IMR-90 (cell line): ENCODE measurements at regions not wholly inside any gene's neighbourhood (a gene's known extent, or its start where the extent isn't known, plus 50 kb on each side); places are given as distances from the start of the nearest gene placed in this dataset.

Experiments used
- ATAC-seq: fragments of 200-7000 bp; cut with Tn5 transposase; 2 replicates; pipeline ENCODE4 v1.9.1; 2020; ENCODE audit warnings: low read depth, mild to moderate bottlenecking, moderate library complexity
- BruUV-seq: library from RNA; stranded (reverse); fragments of 400-500 nt; replicated peaks from 2 replicates; lab custom pipeline; 2021; lab: Mats Ljungman, UMichigan
- CTCF ChIA-PET: fragments of 300-600 bp; formaldehyde crosslinking; extraction: SDS; loops from one replicate; lab custom pipeline; 2021; ENCODE audit warnings: antibody characterized with exemption; lab: Yijun Ruan, JAX
- POLR2A ChIA-PET: fragments of 300-600 bp; sonication (Branson Sonifier 250); formaldehyde crosslinking; loops from one replicate; lab custom pipeline; 2022; ENCODE audit warnings: antibody characterized with exemption; ENCODE audit not compliant: unreplicated experiment; lab: Charles Lee
- DNase-seq: peaks from one replicate; pipeline ENCODE4 v3.0.0; 2013
- H2AFZ ChIP-seq: replicated peaks from 2 replicates; pipeline ENCODE3; 2013; ENCODE audit warnings: low read length, mild to moderate bottlenecking; ENCODE audit not compliant: poor library complexity
- H2AK5ac ChIP-seq: 2 replicates; pipeline ENCODE4 v1.6.1; 2013; ENCODE audit warnings: low read depth, low read length, inconsistent platforms
- H2AK9ac ChIP-seq: replicated peaks from 2 replicates; pipeline ENCODE3; 2013; ENCODE audit warnings: mild to moderate bottlenecking, low read depth, low read length, moderate library complexity; ENCODE audit not compliant: poor library complexity
- H2BK120ac ChIP-seq: 2 replicates; pipeline ENCODE4 v1.6.1; 2013; ENCODE audit warnings: low read depth, low read length, inconsistent platforms
- H2BK15ac ChIP-seq: 3 replicates; pipeline ENCODE4 v1.6.1; 2013; ENCODE audit warnings: low read depth, low read length, inconsistent platforms
- H2BK20ac ChIP-seq: 2 replicates; pipeline ENCODE4 v1.6.1; 2013; ENCODE audit warnings: low read depth, mild to moderate bottlenecking, inconsistent platforms, low read length, moderate library complexity
- H2BK5ac ChIP-seq: 2 replicates; pipeline ENCODE4 v1.6.1; 2013; ENCODE audit warnings: mild to moderate bottlenecking, low read depth, low read length, inconsistent platforms; ENCODE audit not compliant: poor library complexity, severe bottlenecking
- H3K14ac ChIP-seq: replicated peaks from 2 replicates; pipeline ENCODE4 v1.6.1; 2013; ENCODE audit warnings: low read depth, low read length, inconsistent platforms
- H3K18ac ChIP-seq: 2 replicates; pipeline ENCODE4 v1.6.1; 2013; ENCODE audit warnings: low read depth, low read length, control low read depth
- H3K23ac ChIP-seq: 2 replicates; pipeline ENCODE4 v1.6.1; 2013; ENCODE audit warnings: low read depth, low read length, inconsistent platforms
- H3K27ac ChIP-seq: 2 replicates; pipeline ENCODE4 v1.5.1; 2013; ENCODE audit warnings: mild to moderate bottlenecking, control low read depth, low read length; ENCODE audit not compliant: insufficient read depth
- H3K27me3 ChIP-seq: 2 replicates; pipeline ENCODE4 v1.6.1; 2013; ENCODE audit warnings: low read length; ENCODE audit not compliant: control insufficient read depth, insufficient read depth
- H3K36me3 ChIP-seq: 2 replicates; pipeline ENCODE4 v1.6.1; 2013; ENCODE audit warnings: low read length, mixed read lengths; ENCODE audit not compliant: control insufficient read depth, insufficient read depth
- H3K4ac ChIP-seq: 2 replicates; pipeline ENCODE4 v1.6.1; 2013; ENCODE audit warnings: low read depth, low read length, inconsistent platforms
- H3K4me1 ChIP-seq: 2 replicates; pipeline ENCODE4 v1.6.1; 2013; ENCODE audit warnings: low read length, mixed read lengths; ENCODE audit not compliant: control insufficient read depth, insufficient read depth
- H3K4me2 ChIP-seq: 2 replicates; pipeline ENCODE4 v1.6.1; 2013; ENCODE audit warnings: low read depth, mild to moderate bottlenecking, control low read depth, low read length, moderate library complexity
- H3K4me3 ChIP-seq: 2 replicates; pipeline ENCODE4 v1.5.1; 2013; ENCODE audit warnings: low read depth, mild to moderate bottlenecking, control low read depth, low read length, moderate library complexity; ENCODE audit not compliant: insufficient read depth
- H3K56ac ChIP-seq: 2 replicates; pipeline ENCODE4 v1.6.1; 2013; ENCODE audit warnings: low read length, inconsistent platforms; ENCODE audit not compliant: insufficient read depth; ENCODE audit errors: extremely low read depth
- H3K79me1 ChIP-seq, 2 experiments: 2 replicates each; pipeline ENCODE4 v1.6.1; 2013; ENCODE audit warnings: low read length in 2 of 2, inconsistent platforms in 1 of 2, low read depth in 1 of 2
- H3K9ac ChIP-seq: 2 replicates; pipeline ENCODE4 v1.6.1; 2013; ENCODE audit warnings: low read depth, low read length, control low read depth
- H3K9me1 ChIP-seq: 2 replicates; pipeline ENCODE4 v1.6.1; 2013; ENCODE audit warnings: low read length, inconsistent platforms; ENCODE audit not compliant: insufficient read depth
- H3K9me3 ChIP-seq: 2 replicates; pipeline ENCODE4 v1.6.1; 2013; ENCODE audit warnings: low read length; ENCODE audit not compliant: control insufficient read depth, insufficient read depth
- H4K20me1 ChIP-seq: 2 replicates; pipeline ENCODE4 v1.6.1; 2013; ENCODE audit warnings: low read length, inconsistent platforms; ENCODE audit not compliant: insufficient read depth
- H4K5ac ChIP-seq: 2 replicates; pipeline ENCODE4 v1.6.1; 2013; ENCODE audit warnings: mild to moderate bottlenecking, low read depth, low read length, control low read depth
- H4K8ac ChIP-seq, 2 experiments: 2 replicates each; pipeline ENCODE4 v1.6.1; 2013; ENCODE audit warnings: low read depth in 2 of 2, low read length in 2 of 2, control low read depth in 1 of 2, inconsistent platforms in 1 of 2
- H4K91ac ChIP-seq: 2 replicates; pipeline ENCODE4 v1.6.1; 2013; ENCODE audit warnings: low read depth, low read length, inconsistent platforms; ENCODE audit not compliant: insufficient read depth
- BHLHE40 ChIP-seq: fragments of 150-350 bp; IDR thresholded peaks from 2 replicates; pipeline ENCODE4 v1.6.1; 2016; ENCODE audit warnings: mild to moderate bottlenecking, low read depth, low read length
- CEBPB ChIP-seq: IDR thresholded peaks from 2 replicates; pipeline ENCODE4 v1.6.1; 2012; ENCODE audit warnings: low read depth, low read length, improper control_type of control experiment
- CHD1 ChIP-seq: IDR thresholded peaks from 2 replicates; pipeline ENCODE4 v1.6.1; 2012; ENCODE audit warnings: low read depth, low read length, improper control_type of control experiment
- FOS ChIP-seq: fragments of 150-350 bp; IDR thresholded peaks from 2 replicates; pipeline ENCODE4 v1.6.1; 2016; ENCODE audit warnings: low read depth, low read length
- MAFK ChIP-seq: IDR thresholded peaks from 2 replicates; pipeline ENCODE4 v1.6.1; 2012; ENCODE audit warnings: low read depth, low read length, improper control_type of control experiment
- MAZ ChIP-seq: IDR thresholded peaks from 2 replicates; pipeline ENCODE4 v1.6.1; 2012; ENCODE audit warnings: low read depth, mild to moderate bottlenecking, low read length, improper control_type of control experiment, moderate library complexity, borderline replicate concordance
- MXI1 ChIP-seq: IDR thresholded peaks from 2 replicates; pipeline ENCODE4 v1.6.1; 2012; ENCODE audit warnings: low read depth, mild to moderate bottlenecking, low read length, moderate library complexity, borderline replicate concordance
- NFE2L2 ChIP-seq: fragments of 150-350 bp; IDR thresholded peaks from 2 replicates; pipeline ENCODE4 v1.6.1; 2016; ENCODE audit warnings: low read depth, mild to moderate bottlenecking, low read length
- POLR2A ChIP-seq: IDR thresholded peaks from 2 replicates; pipeline ENCODE4 v1.6.1; 2012; ENCODE audit warnings: mild to moderate bottlenecking, low read depth, low read length
- RAD21 ChIP-seq: IDR thresholded peaks from 2 replicates; pipeline ENCODE4 v1.6.1; 2012; ENCODE audit warnings: low read length, improper control_type of control experiment
- RCOR1 ChIP-seq: IDR thresholded peaks from 2 replicates; pipeline ENCODE4 v1.6.1; 2012; ENCODE audit warnings: mild to moderate bottlenecking, low read length, improper control_type of control experiment; ENCODE audit not compliant: insufficient replicate concordance
- RFX5 ChIP-seq: IDR thresholded peaks from 2 replicates; pipeline ENCODE4 v1.8.0; 2012; ENCODE audit warnings: low read depth, mild to moderate bottlenecking, low read length, moderate library complexity
- SMC3 ChIP-seq: fragments of 150-350 bp; IDR thresholded peaks from 2 replicates; pipeline ENCODE4 v1.6.1; 2016; ENCODE audit warnings: low read depth, mild to moderate bottlenecking, antibody characterized with exemption, low read length, moderate library complexity
- USF2 ChIP-seq: fragments of 150-350 bp; IDR thresholded peaks from 2 replicates; pipeline ENCODE4 v1.6.1; 2017; ENCODE audit warnings: mild to moderate bottlenecking, antibody characterized with exemption, low read length, low read depth
- WGBS, 2 experiments: methylation state at CpG; one replicate each; pipeline versions ENCODE4 v1.1.5 to v1.1.7; 2013; ENCODE audit warnings: missing lambda C conversion rate in 2 of 2; ENCODE audit not compliant: insufficient read length in 1 of 2; ENCODE audit errors: extremely low coverage in 2 of 2; 5-methylcytosine and 5-hydroxymethylcytosine counted together
- dilution Hi-C: fragments of 300-500 bp; cut with HindIII; formaldehyde crosslinking; loops from one replicate; pipeline ENCODE4 v1.14.3; 2018; ENCODE audit warnings: low sequenced_read_pairs; ENCODE audit not compliant: unreplicated experiment
- in situ Hi-C: fragments of 300-500 bp; cut with MboI; formaldehyde crosslinking; loops from 3 replicates; pipeline ENCODE4 v1.14.3; 2019; ENCODE audit warnings: low sequenced_read_pairs, inconsistent platforms, mixed read lengths
- intact Hi-C: fragments of 100-400 bp; cut with micrococcal nuclease; formaldehyde crosslinking; loops from 2 replicates; pipeline ENCODE4 v1.10.0; 2022
- TF ChIP-seq, protein P1 (sequence below): fragments of 150-350 bp; IDR thresholded peaks from 2 replicates; pipeline ENCODE4 v1.6.1; 2016; ENCODE audit warnings: low read depth, mild to moderate bottlenecking, low read length, moderate library complexity, borderline replicate concordance
- TF ChIP-seq, protein P2 (sequence below): conservative IDR thresholded peaks from 2 replicates; pipeline ENCODE4 v1.5.1; 2012; ENCODE audit warnings: mild to moderate bottlenecking, low read depth, low read length, improper control_type of control experiment

DNA sequence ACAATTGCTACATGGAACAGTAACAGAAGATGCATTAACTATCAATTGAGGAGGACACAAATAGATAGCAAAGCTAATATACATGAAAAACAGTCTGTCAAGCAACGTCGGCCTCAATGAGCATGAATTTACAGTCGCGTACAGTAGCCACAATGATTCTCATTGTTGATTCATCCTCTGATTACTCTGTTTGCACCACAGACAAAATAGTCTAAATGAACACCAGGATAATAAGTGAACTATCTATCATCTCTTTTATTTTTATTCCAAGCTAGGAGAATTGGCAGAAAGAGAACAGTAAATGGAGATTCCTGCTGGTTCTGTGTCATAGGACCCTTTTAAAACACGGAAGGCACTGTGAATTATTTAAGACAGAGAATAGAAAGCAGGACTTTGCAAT is 108.5 kb downstream of the EVX1 start:
- POLR2A ChIA-PET = no interaction called here
- Histone ChIP-seq H3K4me3 (no peak overlapping the region), H2BK120ac (no peak overlapping the region), H2AK9ac (no peak overlapping the region), H4K20me1 (no peaks in the 10 kb centered on the region), H2AK5ac (no peak overlapping the region), H3K56ac (no peak overlapping the region), H2AFZ (no peak overlapping the region), H3K27ac (no peak overlapping the region), H3K9me1 (no peaks in the 10 kb centered on the region), H3K4ac (no peak overlapping the region), H3K4me1 (0 out of 2 replicates have a peak, but pooled peaks cover 1% of the 10 kb centered on the region), H3K27me3 (peaks cover 18% of the 10 kb centered on the region), H2BK20ac (no peak overlapping the region), H4K5ac (no peak overlapping the region), H2BK15ac (no peak overlapping the region), H3K9me3 (no peaks in the 10 kb centered on the region), H3K4me2 (no peak overlapping the region), H4K91ac (no peak overlapping the region), H3K79me1 (no peaks in the 10 kb centered on the region), H4K8ac (no peak overlapping the region), H3K14ac (no peak overlapping the region), H3K18ac (no peak overlapping the region), H2BK5ac (no peak overlapping the region), H3K9ac (no peak overlapping the region), H3K36me3 (no peaks in the 10 kb centered on the region), H3K23ac (no peak overlapping the region)
- ATAC-seq (no peak), DNase-seq (no peak)
- no CpG with 5 or more reads among the region's 5 CpGs for WGBS, 2 experiments
- no peak for TF ChIP-seq USF2
- TF ChIP-seq RAD21 = no peak
- TF ChIP-seq, protein P1, sequence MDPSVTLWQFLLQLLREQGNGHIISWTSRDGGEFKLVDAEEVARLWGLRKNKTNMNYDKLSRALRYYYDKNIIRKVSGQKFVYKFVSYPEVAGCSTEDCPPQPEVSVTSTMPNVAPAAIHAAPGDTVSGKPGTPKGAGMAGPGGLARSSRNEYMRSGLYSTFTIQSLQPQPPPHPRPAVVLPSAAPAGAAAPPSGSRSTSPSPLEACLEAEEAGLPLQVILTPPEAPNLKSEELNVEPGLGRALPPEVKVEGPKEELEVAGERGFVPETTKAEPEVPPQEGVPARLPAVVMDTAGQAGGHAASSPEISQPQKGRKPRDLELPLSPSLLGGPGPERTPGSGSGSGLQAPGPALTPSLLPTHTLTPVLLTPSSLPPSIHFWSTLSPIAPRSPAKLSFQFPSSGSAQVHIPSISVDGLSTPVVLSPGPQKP = no peak
- no peak for TF ChIP-seq POLR2A
- TF ChIP-seq SMC3 = no peak
- no peak for TF ChIP-seq CHD1
- no peak for TF ChIP-seq MXI1
- TF ChIP-seq, protein P2, sequence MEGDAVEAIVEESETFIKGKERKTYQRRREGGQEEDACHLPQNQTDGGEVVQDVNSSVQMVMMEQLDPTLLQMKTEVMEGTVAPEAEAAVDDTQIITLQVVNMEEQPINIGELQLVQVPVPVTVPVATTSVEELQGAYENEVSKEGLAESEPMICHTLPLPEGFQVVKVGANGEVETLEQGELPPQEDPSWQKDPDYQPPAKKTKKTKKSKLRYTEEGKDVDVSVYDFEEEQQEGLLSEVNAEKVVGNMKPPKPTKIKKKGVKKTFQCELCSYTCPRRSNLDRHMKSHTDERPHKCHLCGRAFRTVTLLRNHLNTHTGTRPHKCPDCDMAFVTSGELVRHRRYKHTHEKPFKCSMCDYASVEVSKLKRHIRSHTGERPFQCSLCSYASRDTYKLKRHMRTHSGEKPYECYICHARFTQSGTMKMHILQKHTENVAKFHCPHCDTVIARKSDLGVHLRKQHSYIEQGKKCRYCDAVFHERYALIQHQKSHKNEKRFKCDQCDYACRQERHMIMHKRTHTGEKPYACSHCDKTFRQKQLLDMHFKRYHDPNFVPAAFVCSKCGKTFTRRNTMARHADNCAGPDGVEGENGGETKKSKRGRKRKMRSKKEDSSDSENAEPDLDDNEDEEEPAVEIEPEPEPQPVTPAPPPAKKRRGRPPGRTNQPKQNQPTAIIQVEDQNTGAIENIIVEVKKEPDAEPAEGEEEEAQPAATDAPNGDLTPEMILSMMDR = no peak
- no peak for TF ChIP-seq RFX5
- no peak for TF ChIP-seq MAFK
- TF ChIP-seq NFE2L2 = no peak
- no peak for TF ChIP-seq RCOR1
- TF ChIP-seq MAZ = no peak
- no peak for TF ChIP-seq BHLHE40
- no peak for TF ChIP-seq CEBPB
- no peak for TF ChIP-seq FOS
- intact Hi-C loops (no loop called here), in situ Hi-C loops (no loop called here), dilution Hi-C loops (no loop called here)
- BruUV-seq = no TSS peak
- CTCF ChIA-PET = no interaction called here
